ENCODE measurements at regions not wholly inside any gene's neighbourhood (a gene's known extent, or its start where the extent isn't known, plus 50 kb on each side); places are given as distances from the start of the nearest gene placed in this dataset.

DNA sequence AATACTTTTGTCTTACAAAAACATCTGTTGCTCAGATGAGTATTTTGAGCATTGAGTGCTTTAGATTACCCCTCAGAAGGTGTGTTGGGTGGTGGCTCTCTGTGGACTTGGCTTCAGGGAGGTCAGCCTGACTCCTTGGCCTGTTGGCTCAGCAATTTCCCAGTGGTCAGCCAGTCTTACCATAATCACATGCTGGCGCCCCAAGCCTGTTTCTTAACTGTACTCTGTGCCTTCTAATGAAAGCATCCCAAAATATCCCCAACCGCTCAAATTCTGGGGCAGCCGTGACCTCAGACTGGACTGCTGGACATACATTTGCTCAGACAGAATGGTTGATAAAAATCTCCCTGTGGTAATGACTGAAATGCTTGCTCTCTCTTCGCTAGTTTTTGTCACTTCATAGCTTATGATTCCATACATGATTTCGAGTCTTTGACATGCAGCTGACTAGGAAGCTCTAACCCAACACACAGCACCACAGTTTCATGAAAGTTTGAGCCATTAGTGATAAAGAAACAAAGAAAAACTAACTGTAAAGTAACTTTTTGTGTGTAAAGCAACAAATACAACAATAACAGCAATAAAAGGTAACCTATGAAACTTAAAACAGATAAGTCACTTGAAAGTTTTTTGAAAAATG, 562.2 kb upstream of the MEF2C start:
- DNase-seq: no peak
- Histone ChIP-seq H4K20me1 (ENCODE audit: insufficient read depth, low read depth, low read length) (no peaks in the 10 kb centered on the region), H3K9me3 (ENCODE audit: low read length) (no peaks in the 10 kb centered on the region), H3K36me3 (ENCODE audit: insufficient read depth, low read length) (no peaks in the 10 kb centered on the region), H3K9me2 (replicated peaks; ENCODE audit: insufficient read depth, low read length) (no peaks in the 10 kb centered on the region), H3K4me1 (ENCODE audit: low read length) (no peaks in the 10 kb centered on the region), H3K79me2 (ENCODE audit: low read length) (no peaks in the 10 kb centered on the region), H3K9ac (ENCODE audit: low read length) (no peak overlapping the region), H2AFZ (ENCODE audit: low read length) (no peak overlapping the region), H3K27ac (ENCODE audit: low read length) (no peak overlapping the region), H3K4me2 (ENCODE audit: low read depth, low read length, poor library complexity, severe bottlenecking) (no peak overlapping the region), H3K27me3 (ENCODE audit: low read length) (no peaks in the 10 kb centered on the region), H3K4me3 (ENCODE audit: low read length) (no peak overlapping the region)

DNA sequence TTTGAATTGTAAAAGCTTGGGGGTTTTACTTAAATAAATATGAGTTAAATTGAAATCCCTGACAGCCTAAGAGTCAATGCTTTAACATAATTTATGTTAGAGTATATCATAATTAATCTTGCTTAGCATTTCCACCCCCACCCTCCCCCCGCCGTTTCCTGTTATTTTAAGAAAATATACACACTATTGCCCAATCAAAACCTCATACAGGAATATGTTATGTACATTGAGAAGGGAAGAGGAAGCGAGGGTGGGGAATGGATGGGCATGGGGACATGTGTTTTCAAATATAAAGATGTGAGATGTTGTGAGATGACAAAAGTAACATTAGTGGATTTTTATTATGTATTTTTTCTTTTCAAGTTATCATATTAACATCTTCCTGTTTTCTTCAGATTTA, 561.1 kb upstream of the MEF2C start:
- Histone ChIP-seq H3K79me2 (ENCODE audit: low read length) (no peaks in the 10 kb centered on the region), H3K4me1 (ENCODE audit: low read length) (no peaks in the 10 kb centered on the region), H3K9ac (ENCODE audit: low read length) (no peak overlapping the region), H3K9me2 (replicated peaks; ENCODE audit: insufficient read depth, low read length) (no peaks in the 10 kb centered on the region), H4K20me1 (ENCODE audit: insufficient read depth, low read depth, low read length) (no peaks in the 10 kb centered on the region), H3K4me3 (ENCODE audit: low read length) (no peak overlapping the region), H3K4me2 (ENCODE audit: low read depth, low read length, poor library complexity, severe bottlenecking) (no peak overlapping the region), H3K9me3 (ENCODE audit: low read length) (no peaks in the 10 kb centered on the region), H2AFZ (ENCODE audit: low read length) (no peak overlapping the region), H3K27me3 (ENCODE audit: low read length) (no peaks in the 10 kb centered on the region), H3K36me3 (ENCODE audit: insufficient read depth, low read length) (no peaks in the 10 kb centered on the region), H3K27ac (ENCODE audit: low read length) (no peak overlapping the region)
- DNase-seq: no peak

DNA sequence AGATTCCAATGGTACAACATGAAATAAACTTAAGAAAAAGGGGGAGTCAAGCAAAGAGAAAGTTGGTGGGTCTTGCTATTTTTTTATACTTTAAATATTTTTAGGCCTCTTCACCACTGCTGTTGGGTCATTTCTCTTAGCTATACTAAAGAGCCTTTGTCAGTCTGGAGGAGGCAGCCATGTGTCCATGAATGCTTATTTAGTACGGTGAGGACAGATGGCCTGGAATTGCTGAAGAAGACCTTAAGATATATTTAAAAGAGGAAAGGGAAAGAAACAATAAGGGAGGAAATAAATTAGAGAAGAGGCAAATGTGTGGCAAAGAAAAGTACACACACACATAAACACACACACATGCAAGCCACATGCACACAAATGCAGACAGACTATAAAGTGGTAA, 560.5 kb upstream of the MEF2C start:
- Histone ChIP-seq H3K79me2 (ENCODE audit: low read length) (no peaks in the 10 kb centered on the region), H3K27me3 (ENCODE audit: low read length) (no peaks in the 10 kb centered on the region), H3K9me3 (ENCODE audit: low read length) (no peaks in the 10 kb centered on the region), H3K4me1 (ENCODE audit: low read length) (no peaks in the 10 kb centered on the region), H2AFZ (ENCODE audit: low read length) (no peak overlapping the region), H3K4me2 (ENCODE audit: low read depth, low read length, poor library complexity, severe bottlenecking) (no peak overlapping the region), H3K36me3 (ENCODE audit: insufficient read depth, low read length) (no peaks in the 10 kb centered on the region), H3K27ac (ENCODE audit: low read length) (no peak overlapping the region), H4K20me1 (ENCODE audit: insufficient read depth, low read depth, low read length) (no peaks in the 10 kb centered on the region), H3K9me2 (replicated peaks; ENCODE audit: insufficient read depth, low read length) (no peaks in the 10 kb centered on the region), H3K4me3 (ENCODE audit: low read length) (no peak overlapping the region), H3K9ac (ENCODE audit: low read length) (no peak overlapping the region)
- DNase-seq: no peak

DNA sequence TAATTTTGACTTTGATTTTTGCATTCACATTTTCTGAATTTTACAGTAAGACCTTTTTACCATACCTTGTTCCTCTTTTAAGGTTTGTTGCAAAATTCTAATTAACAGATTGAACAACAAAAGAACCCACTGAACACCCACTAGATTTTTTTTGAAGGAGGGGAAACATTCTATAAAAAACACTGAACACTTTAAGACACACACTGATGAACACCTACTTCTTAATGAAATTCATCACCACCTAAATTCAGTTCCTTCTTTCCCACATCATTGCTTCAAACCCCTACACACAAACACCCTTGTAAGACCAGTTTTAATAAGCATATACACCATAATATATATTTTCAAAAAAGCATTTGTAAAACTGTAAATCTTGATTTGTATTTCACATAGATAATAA, 559.0 kb upstream of the MEF2C start:
- Histone ChIP-seq H2AFZ (ENCODE audit: low read length) (no peak overlapping the region), H3K9me2 (replicated peaks; ENCODE audit: insufficient read depth, low read length) (no peaks in the 10 kb centered on the region), H3K4me3 (ENCODE audit: low read length) (no peak overlapping the region), H3K9ac (ENCODE audit: low read length) (no peak overlapping the region), H3K9me3 (ENCODE audit: low read length) (no peaks in the 10 kb centered on the region), H4K20me1 (ENCODE audit: insufficient read depth, low read depth, low read length) (no peaks in the 10 kb centered on the region), H3K27me3 (ENCODE audit: low read length) (no peaks in the 10 kb centered on the region), H3K79me2 (ENCODE audit: low read length) (no peaks in the 10 kb centered on the region), H3K27ac (ENCODE audit: low read length) (no peak overlapping the region), H3K4me2 (ENCODE audit: low read depth, low read length, poor library complexity, severe bottlenecking) (no peak overlapping the region), H3K4me1 (ENCODE audit: low read length) (no peaks in the 10 kb centered on the region), H3K36me3 (ENCODE audit: insufficient read depth, low read length) (no peaks in the 10 kb centered on the region)
- DNase-seq: no peak

DNA sequence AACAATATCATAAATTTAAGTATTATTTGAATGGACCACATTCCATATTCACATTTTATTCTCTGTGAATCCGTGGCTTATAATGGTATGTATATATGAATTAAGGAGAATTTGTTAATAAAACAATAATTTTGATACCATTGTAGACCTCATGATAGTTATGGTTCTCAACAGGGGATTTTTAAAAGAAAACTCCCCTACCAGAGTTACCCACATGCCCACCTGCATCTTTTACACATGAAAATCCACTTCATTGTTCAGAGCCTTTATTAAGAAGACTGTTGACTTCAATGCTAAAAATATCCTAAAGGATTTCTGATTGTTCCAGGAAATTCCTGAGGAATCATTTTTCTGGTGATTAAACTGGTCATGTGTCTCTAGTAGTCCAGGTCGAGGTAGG, 557.7 kb upstream of the MEF2C start:
- Histone ChIP-seq H3K27me3 (ENCODE audit: low read length) (no peaks in the 10 kb centered on the region; the same call in 1 of the 2 replicates), H3K79me2 (ENCODE audit: low read length) (no peaks in the 10 kb centered on the region), H3K27ac (ENCODE audit: low read length) (no peak overlapping the region), H3K4me2 (ENCODE audit: low read depth, low read length, poor library complexity, severe bottlenecking) (no peak overlapping the region), H3K36me3 (ENCODE audit: insufficient read depth, low read length) (no peaks in the 10 kb centered on the region), H3K9me2 (replicated peaks; ENCODE audit: insufficient read depth, low read length) (no peaks in the 10 kb centered on the region), H3K4me3 (ENCODE audit: low read length) (no peak overlapping the region), H4K20me1 (ENCODE audit: insufficient read depth, low read depth, low read length) (no peaks in the 10 kb centered on the region), H2AFZ (ENCODE audit: low read length) (no peak overlapping the region), H3K4me1 (ENCODE audit: low read length) (no peaks in the 10 kb centered on the region), H3K9me3 (ENCODE audit: low read length) (no peaks in the 10 kb centered on the region), H3K9ac (ENCODE audit: low read length) (no peak overlapping the region)
- no peak for DNase-seq

DNA sequence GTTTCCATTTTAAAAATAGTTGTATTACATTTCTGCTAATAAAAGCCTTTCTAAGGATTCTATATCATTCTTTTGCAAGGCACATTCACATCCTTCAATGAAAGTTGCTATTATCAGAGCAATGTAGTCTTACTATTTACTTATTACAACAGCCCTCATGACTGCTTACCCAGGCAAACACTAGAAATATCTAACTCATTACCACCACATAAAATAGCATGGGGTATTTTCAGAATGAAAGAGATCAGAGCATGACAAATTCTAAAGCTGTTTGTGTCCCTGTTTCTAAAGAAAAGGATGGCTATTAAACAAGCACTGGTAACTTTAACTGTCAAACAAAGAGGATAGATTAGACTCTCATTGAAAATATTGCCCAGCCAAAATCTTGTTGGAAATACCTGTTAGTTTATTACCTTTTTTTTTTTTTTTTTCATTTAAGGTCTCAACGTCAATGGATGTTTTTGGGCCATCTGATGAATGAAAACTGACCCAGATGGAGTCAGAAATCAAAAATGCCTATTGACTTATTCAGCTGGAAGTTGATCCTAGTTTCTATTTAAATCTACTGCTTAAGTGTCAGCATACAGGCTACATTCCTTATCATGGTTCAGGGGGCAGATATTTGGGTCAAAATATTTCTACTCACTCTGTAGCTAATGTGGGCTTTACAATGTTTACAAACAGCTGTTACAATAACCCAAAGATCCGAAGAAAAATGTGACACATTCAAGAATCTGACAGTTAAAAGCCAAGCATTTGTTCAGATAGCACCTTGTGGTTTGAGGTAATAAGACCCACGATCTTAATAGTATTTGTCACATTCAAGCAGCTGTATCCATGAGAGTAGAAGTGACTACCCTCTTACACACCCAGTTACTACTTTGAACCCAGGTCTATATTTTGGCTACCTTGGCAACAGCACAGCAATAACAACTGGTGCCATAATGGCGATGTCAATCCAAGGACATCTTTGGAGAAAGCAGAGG, 554.8 kb upstream of the MEF2C start:
- Histone ChIP-seq H3K27me3 (ENCODE audit: low read length) (no peaks in the 10 kb centered on the region; the same call in 1 of the 2 replicates), H2AFZ (ENCODE audit: low read length) (no peak overlapping the region), H3K4me1 (ENCODE audit: low read length) (no peaks in the 10 kb centered on the region), H3K79me2 (ENCODE audit: low read length) (no peaks in the 10 kb centered on the region), H3K27ac (ENCODE audit: low read length) (no peak overlapping the region), H3K9me2 (replicated peaks; ENCODE audit: insufficient read depth, low read length) (no peaks in the 10 kb centered on the region), H3K9ac (ENCODE audit: low read length) (no peak overlapping the region), H3K36me3 (ENCODE audit: insufficient read depth, low read length) (no peaks in the 10 kb centered on the region), H3K9me3 (ENCODE audit: low read length) (no peaks in the 10 kb centered on the region), H4K20me1 (ENCODE audit: insufficient read depth, low read depth, low read length) (no peaks in the 10 kb centered on the region), H3K4me3 (ENCODE audit: low read length) (no peak overlapping the region), H3K4me2 (ENCODE audit: low read depth, low read length, poor library complexity, severe bottlenecking) (no peak overlapping the region)
- DNase-seq: no peak

DNA sequence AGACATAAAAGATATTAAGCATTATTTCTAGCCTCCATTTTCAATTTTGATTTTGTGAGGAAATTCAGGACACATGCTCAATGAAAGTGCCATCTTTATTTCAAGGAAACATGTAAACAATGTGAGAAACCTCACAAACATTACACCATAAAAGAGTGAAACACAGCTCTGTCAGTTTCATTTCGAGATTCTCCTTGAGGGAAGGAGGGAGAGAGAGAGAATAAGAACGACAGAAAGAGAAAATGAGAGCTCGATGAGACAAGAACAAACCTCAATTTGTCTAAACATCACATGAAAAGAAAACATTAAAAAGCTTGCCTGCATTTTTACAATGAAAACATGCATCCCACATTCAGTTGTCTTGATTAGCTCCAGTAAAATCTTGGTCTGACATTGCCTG, 553.5 kb upstream of the MEF2C start:
- Histone ChIP-seq H3K4me1 (ENCODE audit: low read length) (no peaks in the 10 kb centered on the region), H2AFZ (ENCODE audit: low read length) (no peak overlapping the region), H3K27me3 (ENCODE audit: low read length) (no peaks in the 10 kb centered on the region; the same call in 1 of the 2 replicates), H4K20me1 (ENCODE audit: insufficient read depth, low read depth, low read length) (no peaks in the 10 kb centered on the region), H3K36me3 (ENCODE audit: insufficient read depth, low read length) (no peaks in the 10 kb centered on the region), H3K4me2 (ENCODE audit: low read depth, low read length, poor library complexity, severe bottlenecking) (no peak overlapping the region), H3K79me2 (ENCODE audit: low read length) (no peaks in the 10 kb centered on the region), H3K27ac (ENCODE audit: low read length) (no peak overlapping the region), H3K9me3 (ENCODE audit: low read length) (no peaks in the 10 kb centered on the region), H3K4me3 (ENCODE audit: low read length) (no peak overlapping the region), H3K9ac (ENCODE audit: low read length) (no peak overlapping the region), H3K9me2 (replicated peaks; ENCODE audit: insufficient read depth, low read length) (no peaks in the 10 kb centered on the region)
- DNase-seq: no peak

DNA sequence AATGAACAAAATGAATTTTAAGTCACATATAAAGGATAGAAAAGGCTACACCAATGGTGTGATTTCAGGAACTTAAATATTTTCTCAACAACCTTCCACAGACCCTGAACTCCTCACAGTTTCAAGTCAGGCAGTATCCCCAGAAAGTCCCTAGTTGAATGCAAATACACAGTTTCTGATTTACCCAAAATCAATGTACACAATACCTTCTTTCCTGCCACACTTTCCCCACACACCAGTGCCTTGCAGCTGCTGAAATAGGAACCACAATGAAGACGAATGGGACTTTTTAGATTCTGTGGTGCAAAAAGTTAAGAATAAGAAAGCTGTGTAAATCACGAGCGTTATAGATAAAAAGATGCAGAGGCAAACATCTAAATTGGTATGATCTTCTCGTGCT, 552.4 kb upstream of the MEF2C start:
- H3K4me2 ChIP-seq (ENCODE audit: low read depth, low read length, poor library complexity, severe bottlenecking): no peak overlapping the region
- H3K27ac ChIP-seq (ENCODE audit: low read length): no peak overlapping the region

More for the DNA sequence above, 552.4 kb upstream of the MEF2C start:
- Histone ChIP-seq H3K79me2 (ENCODE audit: low read length) (no peaks in the 10 kb centered on the region), H3K4me3 (ENCODE audit: low read length) (no peak overlapping the region), H3K9me3 (ENCODE audit: low read length) (no peaks in the 10 kb centered on the region), H4K20me1 (ENCODE audit: insufficient read depth, low read depth, low read length) (no peaks in the 10 kb centered on the region), H3K36me3 (ENCODE audit: insufficient read depth, low read length) (no peaks in the 10 kb centered on the region), H2AFZ (ENCODE audit: low read length) (no peak overlapping the region), H3K9me2 (replicated peaks; ENCODE audit: insufficient read depth, low read length) (no peaks in the 10 kb centered on the region), H3K9ac (ENCODE audit: low read length) (no peak overlapping the region), H3K27me3 (ENCODE audit: low read length) (no peaks in the 10 kb centered on the region; the same call in 1 of the 2 replicates), H3K4me1 (ENCODE audit: low read length) (no peaks in the 10 kb centered on the region)
- no peak for DNase-seq

All from Karpas-422 (cell line).